Bronchial epithelial cell (primary cell): ENCODE measurements at regions not wholly inside any gene's neighbourhood (a gene's known extent, or its start where the extent isn't known, plus 50 kb on each side); places are given as distances from the start of the nearest gene placed in this dataset.

Experiments
- DNase-seq: peaks from one replicate; pipeline ENCODE4 v3.0.0-alpha.2; 2010; ENCODE audit warnings: low read depth
- FAIRE-seq: peaks from 2 replicates; lab custom pipeline; 2011; peaks lifted over from hg19 to GRCh38; lab: Jason Lieb, UNC
- H3K27me3 ChIP-seq: 2 replicates; pipeline ENCODE4 v1.5.1; 2011; ENCODE audit warnings: low read length; ENCODE audit not compliant: control insufficient read depth, insufficient read depth
- H3K36me3 ChIP-seq: 2 replicates; pipeline ENCODE4 v1.5.1; 2011; ENCODE audit warnings: low read length; ENCODE audit not compliant: control insufficient read depth, insufficient read depth
- H3K4me3 ChIP-seq: 2 replicates; pipeline ENCODE4 v1.5.1; 2011; ENCODE audit warnings: mild to moderate bottlenecking, low read depth, low read length, control low read depth
- TF ChIP-seq, protein P1 (sequence below): IDR thresholded peaks from 2 replicates; pipeline ENCODE4 v1.5.1; 2011; ENCODE audit warnings: mild to moderate bottlenecking, moderate library complexity, low read length, control low read depth, inconsistent platforms; ENCODE audit not compliant: insufficient read depth, severe bottlenecking

DNA sequence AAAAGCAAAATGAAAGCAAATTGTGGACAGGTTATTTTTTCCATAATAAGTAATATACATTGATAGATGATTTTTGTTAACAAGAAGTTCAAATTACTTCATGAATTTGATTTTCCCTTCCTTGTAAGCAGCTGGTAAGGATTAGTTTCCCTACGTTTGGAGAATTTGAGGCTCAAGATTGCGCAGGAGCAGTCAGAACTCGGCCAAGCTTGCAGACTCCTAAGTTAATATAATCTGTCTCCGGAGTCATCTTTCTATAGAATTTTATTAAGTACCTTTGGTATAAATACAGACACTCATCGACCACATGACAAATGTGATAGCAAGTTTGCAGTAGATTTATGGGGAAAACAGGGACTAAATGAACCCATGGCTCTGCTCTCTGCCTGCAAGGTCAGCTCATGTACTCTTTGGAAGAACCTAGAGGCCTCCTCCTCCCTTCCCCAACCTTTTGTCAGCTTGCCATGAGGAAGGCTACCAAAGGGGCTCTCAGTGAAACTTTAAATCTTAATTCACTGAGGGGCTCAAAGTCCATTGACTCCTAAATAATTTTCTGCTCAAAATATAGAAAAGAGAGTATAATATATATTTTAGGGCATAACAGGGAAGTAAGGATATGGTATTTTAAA is 89.2 kb upstream of the CTTNBP2 start:
- Histone ChIP-seq H3K36me3 (no peaks in the 10 kb centered on the region), H3K4me3 (no peak overlapping the region), H3K27me3 (no peaks in the 10 kb centered on the region)
- FAIRE-seq (no peak), DNase-seq (no peak)
- TF ChIP-seq, protein P1, sequence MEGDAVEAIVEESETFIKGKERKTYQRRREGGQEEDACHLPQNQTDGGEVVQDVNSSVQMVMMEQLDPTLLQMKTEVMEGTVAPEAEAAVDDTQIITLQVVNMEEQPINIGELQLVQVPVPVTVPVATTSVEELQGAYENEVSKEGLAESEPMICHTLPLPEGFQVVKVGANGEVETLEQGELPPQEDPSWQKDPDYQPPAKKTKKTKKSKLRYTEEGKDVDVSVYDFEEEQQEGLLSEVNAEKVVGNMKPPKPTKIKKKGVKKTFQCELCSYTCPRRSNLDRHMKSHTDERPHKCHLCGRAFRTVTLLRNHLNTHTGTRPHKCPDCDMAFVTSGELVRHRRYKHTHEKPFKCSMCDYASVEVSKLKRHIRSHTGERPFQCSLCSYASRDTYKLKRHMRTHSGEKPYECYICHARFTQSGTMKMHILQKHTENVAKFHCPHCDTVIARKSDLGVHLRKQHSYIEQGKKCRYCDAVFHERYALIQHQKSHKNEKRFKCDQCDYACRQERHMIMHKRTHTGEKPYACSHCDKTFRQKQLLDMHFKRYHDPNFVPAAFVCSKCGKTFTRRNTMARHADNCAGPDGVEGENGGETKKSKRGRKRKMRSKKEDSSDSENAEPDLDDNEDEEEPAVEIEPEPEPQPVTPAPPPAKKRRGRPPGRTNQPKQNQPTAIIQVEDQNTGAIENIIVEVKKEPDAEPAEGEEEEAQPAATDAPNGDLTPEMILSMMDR = no peak

DNA sequence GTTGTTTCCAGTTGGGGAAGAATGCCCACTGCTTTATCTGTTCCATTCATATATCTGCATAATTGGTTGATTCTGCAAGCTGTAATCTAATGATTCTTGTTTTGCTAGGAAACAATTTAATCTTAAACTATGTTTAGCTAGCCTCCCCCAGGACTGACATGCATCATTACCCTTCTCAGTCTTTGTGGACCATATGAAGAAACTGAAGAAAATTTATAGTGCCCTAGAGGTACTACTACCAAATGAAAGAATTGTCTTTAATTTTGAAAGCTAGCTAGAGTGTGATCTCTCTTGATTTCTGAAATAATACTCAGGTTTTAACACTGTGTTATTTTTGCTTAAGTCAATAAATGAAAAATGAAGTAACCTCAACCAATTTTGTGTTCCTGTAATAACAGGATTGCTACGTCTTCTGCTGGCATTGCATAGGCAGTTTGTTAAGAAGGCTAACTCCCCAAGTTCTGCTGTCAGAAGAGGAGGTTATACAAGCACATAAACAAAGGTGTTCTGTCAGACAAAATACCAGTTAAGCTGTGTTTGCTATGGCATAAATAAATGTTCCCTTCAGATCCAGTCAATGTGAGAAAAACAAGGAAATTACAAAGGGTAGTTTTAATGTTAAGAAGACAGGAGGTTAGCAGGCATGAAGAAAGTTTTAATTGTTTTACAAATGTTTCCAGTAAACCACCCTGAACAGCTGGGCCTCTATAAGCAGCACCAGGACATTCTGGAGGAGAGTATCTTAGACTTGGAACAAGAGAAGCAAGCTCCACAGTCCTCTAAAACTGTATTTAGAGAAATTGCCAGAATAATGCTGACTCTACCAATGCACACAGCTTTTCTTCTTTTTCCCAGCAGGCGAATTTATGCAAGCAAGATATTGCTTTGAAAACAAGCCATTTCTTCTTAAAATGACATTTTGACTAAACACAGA is 90.3 kb upstream of the CTTNBP2 start:
- H3K4me3 ChIP-seq = no peak overlapping the region
- H3K27me3 ChIP-seq = no peaks in the 10 kb centered on the region
- DNase-seq (no peak), FAIRE-seq (no peak)
- TF ChIP-seq, protein P1 = no peak
- H3K36me3 ChIP-seq = no peaks in the 10 kb centered on the region

- TF ChIP-seq, protein P1 = no peak
- H3K36me3 ChIP-seq = no peaks in the 10 kb centered on the region
- DNase-seq (no peak), FAIRE-seq (no peak)
- H3K4me3 ChIP-seq = no peak overlapping the region
- no peaks in the 10 kb centered on the region for H3K27me3 ChIP-seq
Measured at GRCh38 chr7:117970801-117971200, 97.6 kb upstream of the CTTNBP2 start.

DNA sequence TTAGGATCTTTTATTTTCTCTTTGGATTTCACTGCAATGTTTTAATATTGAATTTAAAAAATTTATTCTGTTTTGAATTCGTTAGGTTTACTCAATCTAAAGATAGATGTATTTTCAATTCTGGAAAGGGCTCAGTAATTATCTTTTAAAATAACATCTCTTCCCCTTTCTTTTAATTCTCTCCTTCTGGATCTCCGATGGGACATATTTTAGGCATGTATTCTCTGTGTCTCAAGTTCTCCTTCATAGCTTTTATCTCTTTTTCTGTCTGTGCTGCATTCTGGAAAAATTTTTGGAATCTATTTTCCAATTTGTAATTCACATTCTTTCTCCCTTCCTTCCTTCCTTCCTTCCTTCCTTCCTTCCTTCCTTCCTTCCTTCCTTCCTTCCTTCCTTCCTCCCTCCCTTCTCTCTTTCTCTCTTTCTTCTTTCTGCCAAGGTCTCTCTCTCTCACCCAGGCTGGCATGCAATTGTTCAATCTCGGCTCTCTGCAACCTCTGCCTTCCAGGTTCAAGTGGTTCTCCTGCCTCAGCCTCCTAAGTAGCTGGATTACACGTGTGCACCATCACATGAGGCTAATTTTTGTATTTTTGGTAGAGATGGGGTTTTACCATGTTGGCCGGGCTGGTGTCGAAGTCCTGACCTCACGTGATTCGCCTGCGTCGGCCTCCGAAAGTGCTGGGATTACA is 98.5 kb upstream of the CTTNBP2 start:
- Histone ChIP-seq H3K4me3 (no peak overlapping the region), H3K27me3 (no peaks in the 10 kb centered on the region), H3K36me3 (no peaks in the 10 kb centered on the region)
- no peak for DNase-seq
- FAIRE-seq = no peak
- TF ChIP-seq, protein P1 = no peak

DNA sequence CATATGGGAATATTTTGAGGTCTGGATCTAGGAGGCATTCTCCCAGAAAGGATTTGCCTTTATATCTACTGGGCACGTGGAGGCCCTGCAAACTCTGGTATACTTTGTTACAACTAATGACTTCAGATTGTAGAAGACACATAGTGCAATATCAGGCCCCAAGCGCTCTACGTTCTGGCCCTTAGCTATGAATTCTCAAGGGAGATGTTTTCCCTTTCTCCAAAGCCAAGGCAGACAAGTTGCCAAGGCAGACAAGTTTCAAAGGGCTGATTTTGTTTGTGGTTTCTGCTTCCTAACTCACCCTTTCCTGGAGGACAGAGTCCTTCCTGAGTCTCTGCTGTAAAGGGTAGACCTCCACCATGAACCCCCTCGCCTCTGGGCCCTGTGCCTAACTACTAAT is 99.4 kb upstream of the CTTNBP2 start:
- no peak for FAIRE-seq
- Histone ChIP-seq H3K27me3 (no peaks in the 10 kb centered on the region), H3K36me3 (no peaks in the 10 kb centered on the region), H3K4me3 (no peak overlapping the region)
- DNase-seq = no peak
- TF ChIP-seq, protein P1 = no peak
